K562 (cell line): ENCODE measurements at regions not wholly inside any gene's neighbourhood (a gene's known extent, or its start where the extent isn't known, plus 50 kb on each side); places are given as distances from the start of the nearest gene placed in this dataset.

Source experiments
- ATAC-seq: fragments of 200-7000 bp; cut with Tn5 transposase; 3 replicates; pipeline ENCODE4 v1.9.1; 2020; ENCODE audit warnings: moderate library complexity
- BruUV-seq: library from RNA; stranded (reverse); fragments of 400-500 nt; replicated peaks from 2 replicates; lab custom pipeline; 2021; lab: Mats Ljungman, UMichigan
- CTCF ChIA-PET: fragments of 300-600 bp; formaldehyde crosslinking; extraction: SDS; loops from one replicate; lab custom pipeline; 2021; ENCODE audit warnings: low intra/inter-chr PET ratio; lab: Yijun Ruan, JAX
- POLR2A ChIA-PET: fragments of 300-600, 350-650 bp; sonication (Branson Sonifier 250); formaldehyde crosslinking; extraction: SDS; loops from one replicate; lab custom pipeline; 2021; ENCODE audit warnings: antibody characterized with exemption, inconsistent platforms; lab: Yijun Ruan, JAX
- DNase-seq, 4 experiments: peaks; one replicate each; pipeline versions ENCODE4 v3.0.0 to v3.0.0-alpha.2; 2011 to 2018; ENCODE audit warnings: low spot score in 3 of 4, mixed read lengths in 3 of 4; ENCODE audit errors: extremely low read depth in 1 of 4
- FAIRE-seq: peaks from 2 replicates; lab custom pipeline; 2011; peaks lifted over from hg19 to GRCh38; lab: Jason Lieb, UNC
- H2AFZ ChIP-seq: 2 replicates; pipeline ENCODE4 v1.6.0; 2011; ENCODE audit warnings: low read depth, low read length, control low read depth, inconsistent platforms
- H3K27ac ChIP-seq: fragments of 200-600 bp; 3 replicates; pipeline ENCODE4 v1.8.0; 2011; ENCODE audit warnings: low read depth, mild to moderate bottlenecking, control low read depth, inconsistent platforms, low read length, moderate library complexity, mixed read lengths; ENCODE audit errors: extremely low read depth
- H3K27me3 ChIP-seq, 2 experiments: fragments of 300-600 bp in 1 of 2; 2 replicates in 1 of 2; 3 replicates in 1 of 2; pipeline versions ENCODE4 v1.6.0 to v1.8.0; 2011; ENCODE audit warnings: inconsistent platforms in 2 of 2, low read length in 2 of 2, mild to moderate bottlenecking in 1 of 2, mixed read lengths in 1 of 2, moderate library complexity in 1 of 2; ENCODE audit not compliant: control insufficient read depth in 2 of 2, insufficient read depth in 2 of 2
- H3K36me3 ChIP-seq: fragments of 300-600 bp; 3 replicates; pipeline ENCODE4 v1.8.0; 2011; ENCODE audit warnings: mild to moderate bottlenecking, low read length, inconsistent platforms; ENCODE audit not compliant: control insufficient read depth, insufficient read depth
- H3K4me1 ChIP-seq, 2 experiments: fragments of 200-600 bp in 1 of 2; replicated peaks in 1 of 2; 2 replicates in 1 of 2; 3 replicates in 1 of 2; pipeline versions ENCODE4 v1.5.1 to v1.8.0; 2011; ENCODE audit warnings: inconsistent platforms in 2 of 2, low read length in 2 of 2, mild to moderate bottlenecking in 1 of 2, mixed read lengths in 1 of 2, moderate library complexity in 1 of 2; ENCODE audit not compliant: control insufficient read depth in 2 of 2, insufficient read depth in 2 of 2
- H3K4me2 ChIP-seq: 2 replicates; pipeline ENCODE4 v1.6.1; 2011; ENCODE audit warnings: low read length, control low read depth, inconsistent platforms, mixed read lengths; ENCODE audit not compliant: insufficient read depth
- H3K4me3 ChIP-seq: fragments of 200-600 bp; sonication (generic), shearing (Covaris generic); 2 replicates; pipeline ENCODE4 v1.5.1; 2016; ENCODE audit warnings: control low read depth, inconsistent platforms
- H3K79me2 ChIP-seq: fragments of 200-600 bp; 3 replicates; pipeline ENCODE4 v1.8.0; 2011; ENCODE audit warnings: low read length, inconsistent platforms; ENCODE audit not compliant: control insufficient read depth, insufficient read depth
- H3K9ac ChIP-seq, 2 experiments: 2 replicates each; pipeline versions ENCODE4 v1.6.0 to v1.6.1; 2011; ENCODE audit warnings: low read depth in 2 of 2, low read length in 2 of 2, control low read depth in 1 of 2, inconsistent platforms in 1 of 2, mild to moderate bottlenecking in 1 of 2, mixed read lengths in 1 of 2; ENCODE audit not compliant: insufficient read depth in 1 of 2
- H3K9me1 ChIP-seq: one replicate; pipeline ENCODE4 v1.6.0; 2011; ENCODE audit warnings: inconsistent platforms, mild to moderate bottlenecking, low read length, moderate library complexity; ENCODE audit not compliant: control insufficient read depth, insufficient read depth
- H3K9me3 ChIP-seq: replicated peaks from 2 replicates; pipeline ENCODE4 v1.5.1; 2011; ENCODE audit warnings: low read depth, low read length, inconsistent platforms; ENCODE audit not compliant: control insufficient read depth, insufficient read depth
- H4K20me1 ChIP-seq: replicated peaks from 2 replicates; pipeline ENCODE4 v1.6.1; 2011; ENCODE audit warnings: low read length, inconsistent platforms, mixed read lengths; ENCODE audit not compliant: control insufficient read depth, insufficient read depth
- CBX2 ChIP-seq: fragments of 200-600 bp; sonication (generic); IDR thresholded peaks from one replicate; pipeline ENCODE4 v1.6.1; 2012; ENCODE audit warnings: mild to moderate bottlenecking, low read length, inconsistent platforms; ENCODE audit not compliant: insufficient read depth, poor library complexity, severe bottlenecking
- CREBBP ChIP-seq: IDR thresholded peaks from one replicate; pipeline ENCODE4 v1.6.1; 2012; ENCODE audit warnings: low read depth, mild to moderate bottlenecking, control low read depth, inconsistent platforms, low read length
- FOXA1 ChIP-seq: fragments of 450-650 bp; IDR thresholded peaks from 2 replicates; pipeline ENCODE4 v1.6.1; 2016; ENCODE audit warnings: mild to moderate bottlenecking, borderline replicate concordance
- FOXJ3 ChIP-seq: sonication (generic); formaldehyde crosslinking; IDR thresholded peaks from 2 replicates; pipeline ENCODE4 v1.4.0; 2020; ENCODE audit warnings: mild to moderate bottlenecking, missing genetic modification reagents
- KLF10 ChIP-seq: fragments of 250-450 bp; sonication (Bioruptor Pico); IDR thresholded peaks from 2 replicates; pipeline ENCODE4 v1.6.1; 2021; ENCODE audit warnings: matching md5 sums
- MBD2 ChIP-seq: sonication (generic); IDR thresholded peaks from 2 replicates; pipeline ENCODE4 v1.6.1; 2016; ENCODE audit warnings: low read depth, borderline replicate concordance
- MCM5 ChIP-seq: fragments of 450-650 bp; IDR thresholded peaks from 2 replicates; pipeline ENCODE4 v1.6.1; 2016; ENCODE audit warnings: low read depth
- NELFE ChIP-seq: IDR thresholded peaks from 2 replicates; pipeline ENCODE4 v1.6.1; 2011; ENCODE audit warnings: mild to moderate bottlenecking; ENCODE audit not compliant: insufficient read depth, insufficient read length
- RHOXF2B ChIP-seq: fragments of 250-450 bp; sonication (Bioruptor Pico); conservative IDR thresholded peaks from 2 replicates; pipeline ENCODE4 v1.5.1; 2021
- RUNX1 ChIP-seq: sonication (generic); IDR thresholded peaks from 2 replicates; pipeline ENCODE4 v1.6.1; 2016; ENCODE audit warnings: antibody characterized with exemption, low read depth
- SAFB ChIP-seq: fragments of 200-400 bp; formaldehyde crosslinking; IDR thresholded peaks from 2 replicates; pipeline ENCODE4 v1.6.1; 2017; ENCODE audit warnings: low read depth, low read length, borderline replicate concordance
- THRAP3 ChIP-seq: fragments of 450-650 bp; IDR thresholded peaks from 2 replicates; pipeline ENCODE4 v1.6.1; 2016; ENCODE audit warnings: mild to moderate bottlenecking, inconsistent platforms, borderline replicate concordance
- TRIM24 ChIP-seq, 2 experiments: fragments of 450-650 bp; IDR thresholded peaks; 2 replicates each; pipeline ENCODE4 v1.6.1; 2016
- WHSC1 ChIP-seq: IDR thresholded peaks from one replicate; pipeline ENCODE4 v1.6.1; 2012; ENCODE audit warnings: low read length, control low read depth, inconsistent platforms
- XRCC4 ChIP-seq: IDR thresholded peaks from one replicate; pipeline ENCODE4 v1.6.1; 2011; ENCODE audit not compliant: insufficient read depth, insufficient read length; ENCODE audit errors: extremely low read depth
- ZNF217 ChIP-seq: sonication (generic); formaldehyde crosslinking; IDR thresholded peaks from 2 replicates; pipeline ENCODE4 v1.8.0; 2022; ENCODE audit warnings: mild to moderate bottlenecking, missing genetic modification reagents
- WGBS: fragments of 100-300 bp; shearing (Covaris generic); methylation state at CpG from one replicate; pipeline ENCODE4 v1.1.6; 2016; ENCODE audit warnings: low coverage, mixed read lengths; ENCODE audit not compliant: insufficient coverage; ENCODE audit errors: missing lambda C conversion rate; 5-methylcytosine and 5-hydroxymethylcytosine counted together
- in situ Hi-C: fragments of 300-500 bp; cut with MboI; formaldehyde crosslinking; loops from 4 replicates; pipeline ENCODE4 v1.15.0; 2018; ENCODE audit warnings: inconsistent platforms, mixed read lengths
- intact Hi-C: fragments of 100-400 bp; cut with micrococcal nuclease; formaldehyde crosslinking; loops from 2 replicates; pipeline ENCODE4 v1.14.2; 2022
- TF ChIP-seq, protein P1 (sequence below): sonication (generic); formaldehyde crosslinking; IDR thresholded peaks from 2 replicates; pipeline ENCODE4 v1.8.0; 2022; ENCODE audit warnings: mild to moderate bottlenecking, missing genetic modification reagents
- TF ChIP-seq, protein P2 (sequence below): sonication (generic); formaldehyde crosslinking; IDR thresholded peaks from 2 replicates; pipeline ENCODE4 v1.9.0; 2022; ENCODE audit warnings: mild to moderate bottlenecking, missing genetic modification reagents
- TF ChIP-seq, protein P3 (sequence below): conservative IDR thresholded peaks from 2 replicates; pipeline ENCODE4 v1.6.1; 2011; ENCODE audit warnings: low read depth, mild to moderate bottlenecking, low read length; ENCODE audit not compliant: control insufficient read depth

DNA sequence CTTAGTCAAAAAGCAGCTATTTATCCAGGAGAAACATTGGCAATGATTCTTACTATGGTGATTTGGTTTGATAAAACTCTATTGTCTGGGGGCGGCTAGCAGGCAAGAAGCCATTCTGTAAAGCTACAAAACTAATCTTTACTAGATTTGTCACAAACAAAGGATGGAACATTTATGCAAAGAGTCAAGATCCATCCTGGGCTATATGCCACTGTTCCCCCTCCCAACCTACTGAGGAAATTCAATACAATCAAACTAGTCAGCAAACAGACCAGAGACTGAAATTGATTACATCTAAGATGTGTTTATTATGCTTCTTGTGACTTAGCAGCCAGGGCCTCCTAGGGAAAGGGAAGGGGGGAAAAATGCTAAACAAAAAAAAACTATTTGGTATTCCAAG, 397.6 kb downstream of the GPAM start:
- ATAC-seq (no peak), FAIRE-seq (no peak), DNase-seq (no peak)
- Histone ChIP-seq H3K4me3 (no peak overlapping the region), H3K9me1 (no peaks in the 10 kb centered on the region), H3K4me2 (no peak overlapping the region), H3K36me3 (no peaks in the 10 kb centered on the region), H3K9me3 (no peaks in the 10 kb centered on the region), H3K4me1 (no peaks in the 10 kb centered on the region), H3K79me2 (no peaks in the 10 kb centered on the region)
- BruUV-seq = no TSS peak
- 0% methylated on average over 1 of the region's 1 CpG for WGBS
- in situ Hi-C loops = no loop called here
- TF ChIP-seq TRIM24 (IDR thresholded peaks at IDR 0.05) (no peak), ZNF217 (CRISPR knock-in tag) (no peak), KLF10 (CRISPR knock-in tag) (no peak), CREBBP (no peak), RUNX1 (no peak), MBD2 (no peak), SAFB (no peak), THRAP3 (no peak), MCM5 (no peak), NELFE (no peak), CBX2 (no peak), WHSC1 (no peak), FOXJ3 (CRISPR knock-in tag) (no peak), XRCC4 (no peak), FOXA1 (no peak), RHOXF2B (CRISPR knock-in tag) (no peak)
- TF ChIP-seq, protein P1, sequence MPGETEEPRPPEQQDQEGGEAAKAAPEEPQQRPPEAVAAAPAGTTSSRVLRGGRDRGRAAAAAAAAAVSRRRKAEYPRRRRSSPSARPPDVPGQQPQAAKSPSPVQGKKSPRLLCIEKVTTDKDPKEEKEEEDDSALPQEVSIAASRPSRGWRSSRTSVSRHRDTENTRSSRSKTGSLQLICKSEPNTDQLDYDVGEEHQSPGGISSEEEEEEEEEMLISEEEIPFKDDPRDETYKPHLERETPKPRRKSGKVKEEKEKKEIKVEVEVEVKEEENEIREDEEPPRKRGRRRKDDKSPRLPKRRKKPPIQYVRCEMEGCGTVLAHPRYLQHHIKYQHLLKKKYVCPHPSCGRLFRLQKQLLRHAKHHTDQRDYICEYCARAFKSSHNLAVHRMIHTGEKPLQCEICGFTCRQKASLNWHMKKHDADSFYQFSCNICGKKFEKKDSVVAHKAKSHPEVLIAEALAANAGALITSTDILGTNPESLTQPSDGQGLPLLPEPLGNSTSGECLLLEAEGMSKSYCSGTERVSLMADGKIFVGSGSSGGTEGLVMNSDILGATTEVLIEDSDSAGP (CRISPR knock-in tag) = no peak
- TF ChIP-seq, protein P2, sequence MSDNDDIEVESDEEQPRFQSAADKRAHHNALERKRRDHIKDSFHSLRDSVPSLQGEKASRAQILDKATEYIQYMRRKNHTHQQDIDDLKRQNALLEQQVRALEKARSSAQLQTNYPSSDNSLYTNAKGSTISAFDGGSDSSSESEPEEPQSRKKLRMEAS (CRISPR knock-in tag) = no peak
- TF ChIP-seq, protein P3, sequence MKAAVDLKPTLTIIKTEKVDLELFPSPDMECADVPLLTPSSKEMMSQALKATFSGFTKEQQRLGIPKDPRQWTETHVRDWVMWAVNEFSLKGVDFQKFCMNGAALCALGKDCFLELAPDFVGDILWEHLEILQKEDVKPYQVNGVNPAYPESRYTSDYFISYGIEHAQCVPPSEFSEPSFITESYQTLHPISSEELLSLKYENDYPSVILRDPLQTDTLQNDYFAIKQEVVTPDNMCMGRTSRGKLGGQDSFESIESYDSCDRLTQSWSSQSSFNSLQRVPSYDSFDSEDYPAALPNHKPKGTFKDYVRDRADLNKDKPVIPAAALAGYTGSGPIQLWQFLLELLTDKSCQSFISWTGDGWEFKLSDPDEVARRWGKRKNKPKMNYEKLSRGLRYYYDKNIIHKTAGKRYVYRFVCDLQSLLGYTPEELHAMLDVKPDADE = no peak
- TF ChIP-seq, all 486 proteins: peak for 0
- intact Hi-C loops = no loop called here
- H4K20me1 ChIP-seq = no peaks in the 10 kb centered on the region
- H3K27me3 ChIP-seq = no peaks in the 10 kb centered on the region
- H3K9ac ChIP-seq = no peak overlapping the region
- ChIA-PET CTCF (no interaction called here), POLR2A (no interaction called here)
- no peak overlapping the region for H3K27ac ChIP-seq
- no peak overlapping the region for H2AFZ ChIP-seq
